H7 (cell line): ENCODE measurements at regions not wholly inside any gene's neighbourhood (a gene's known extent, or its start where the extent isn't known, plus 50 kb on each side); places are given as distances from the start of the nearest gene placed in this dataset.

Experiments
- DNase-seq: peaks from one replicate; pipeline ENCODE4 v3.0.0; 2012
- H3K27me3 ChIP-seq: 2 replicates; pipeline ENCODE4 v1.6.0; 2011; ENCODE audit warnings: mild to moderate bottlenecking, low read length; ENCODE audit not compliant: control insufficient read depth, insufficient read depth
- H3K36me3 ChIP-seq: replicated peaks from 2 replicates; pipeline ENCODE4 v1.5.1; 2011; ENCODE audit warnings: low read length; ENCODE audit not compliant: control insufficient read depth, insufficient read depth
- H3K4me3 ChIP-seq: 2 replicates; pipeline ENCODE4 v1.5.1; 2011; ENCODE audit warnings: low read depth, mild to moderate bottlenecking, control low read depth, low read length, moderate library complexity; ENCODE audit not compliant: insufficient read depth

DNA sequence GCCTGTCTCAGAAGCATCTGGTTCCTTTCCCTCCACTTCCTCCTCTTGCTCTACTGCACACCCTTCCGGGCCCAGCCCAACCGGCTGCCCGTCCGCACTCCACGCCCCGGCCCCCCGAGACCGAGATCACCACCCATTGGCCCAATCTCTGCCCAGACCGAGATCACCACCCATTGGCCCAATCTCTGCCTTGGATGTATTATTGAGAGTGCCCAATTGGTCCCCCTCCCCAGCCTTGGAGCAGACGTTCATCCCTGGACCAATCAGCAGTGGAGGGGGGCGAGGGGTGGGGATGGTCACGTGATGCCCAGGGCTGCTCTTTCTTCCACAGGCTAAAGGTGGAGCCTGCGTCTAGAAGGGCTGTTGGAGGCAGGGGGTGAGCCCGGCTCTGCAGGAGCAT, 75.6 kb upstream of the TMEM132C start:
- no peak overlapping the region for H3K4me3 ChIP-seq
- peak; percentile 52 for DNase-seq
- no peaks in the 10 kb centered on the region for H3K27me3 ChIP-seq
- H3K36me3 ChIP-seq = no peaks in the 10 kb centered on the region

GRCh38 chr12:128204711-128205110, 62.3 kb upstream of the TMEM132C start:
- no peak overlapping the region for H3K4me3 ChIP-seq
- no peak for DNase-seq
- no peaks in the 10 kb centered on the region for H3K36me3 ChIP-seq
- H3K27me3 ChIP-seq = no peaks in the 10 kb centered on the region

GRCh38 chr12:128205145-128205544, 61.8 kb upstream of the TMEM132C start:
- H3K4me3 ChIP-seq = no peak overlapping the region
- H3K36me3 ChIP-seq = no peaks in the 10 kb centered on the region

GRCh38 chr12:128205758-128206157, 61.2 kb upstream of the TMEM132C start:
- no peak for DNase-seq
- no peaks in the 10 kb centered on the region for H3K27me3 ChIP-seq
- no peak overlapping the region for H3K4me3 ChIP-seq
- no peaks in the 10 kb centered on the region for H3K36me3 ChIP-seq

More at GRCh38 chr12:128205145-128205544, 61.8 kb upstream of the TMEM132C start:
- H3K27me3 ChIP-seq = no peaks in the 10 kb centered on the region
- no peak for DNase-seq
